Endodermal cell (in vitro differentiated cells): ENCODE measurements at regions not wholly inside any gene's neighbourhood (a gene's known extent, or its start where the extent isn't known, plus 50 kb on each side); places are given as distances from the start of the nearest gene placed in this dataset.

Source experiments
- DNase-seq: peaks from one replicate; pipeline ENCODE4 v3.0.0-alpha.2; 2017
- H3K27ac ChIP-seq: 2 replicates; pipeline ENCODE4 v1.5.1; 2013; ENCODE audit warnings: mild to moderate bottlenecking, low read depth, low read length, moderate library complexity
- H3K27me3 ChIP-seq: 2 replicates; pipeline ENCODE4 v1.6.1; 2013; ENCODE audit warnings: mild to moderate bottlenecking, low read length, moderate library complexity; ENCODE audit not compliant: insufficient read depth, control insufficient read depth, poor library complexity, severe bottlenecking
- H3K36me3 ChIP-seq: 2 replicates; pipeline ENCODE4 v1.7.0; 2013; ENCODE audit warnings: mild to moderate bottlenecking, low read length, moderate library complexity; ENCODE audit not compliant: control insufficient read depth, insufficient read depth
- H3K4me1 ChIP-seq: one replicate; pipeline ENCODE4 v1.7.0; 2013; ENCODE audit warnings: low read length; ENCODE audit not compliant: control insufficient read depth, insufficient read depth
- H3K4me3 ChIP-seq: 2 replicates; pipeline ENCODE4 v1.5.1; 2013; ENCODE audit warnings: mild to moderate bottlenecking, low read length, moderate library complexity
- H3K9ac ChIP-seq: 2 replicates; pipeline ENCODE4 v1.6.1; 2013; ENCODE audit warnings: mild to moderate bottlenecking, low read length, moderate library complexity; ENCODE audit not compliant: poor library complexity, severe bottlenecking; ENCODE audit errors: extremely low read depth
- H3K9me3 ChIP-seq: 2 replicates; pipeline ENCODE4 v1.6.1; 2013; ENCODE audit warnings: mild to moderate bottlenecking, low read length, moderate library complexity; ENCODE audit not compliant: control insufficient read depth
- H3K27ac Mint-ChIP-seq: 2 replicates; pipeline ENCODE4 v1.8.0; 2020; ENCODE audit warnings: mixed read lengths
- H3K27me3 Mint-ChIP-seq: 2 replicates; pipeline ENCODE4 v1.8.0; 2021; ENCODE audit warnings: mild to moderate bottlenecking, mixed read lengths; ENCODE audit not compliant: insufficient read depth
- H3K36me3 Mint-ChIP-seq: 2 replicates; pipeline ENCODE4 v1.8.0; 2020; ENCODE audit warnings: low read depth, mixed read lengths
- H3K4me1 Mint-ChIP-seq: 2 replicates; pipeline ENCODE4 v1.8.0; 2020; ENCODE audit warnings: mixed read lengths
- H3K4me3 Mint-ChIP-seq: 2 replicates; pipeline ENCODE4 v1.8.0; 2020; ENCODE audit warnings: mild to moderate bottlenecking, moderate library complexity, mixed read lengths
- H3K9me3 Mint-ChIP-seq: 2 replicates; pipeline ENCODE4 v1.8.0; 2020; ENCODE audit warnings: mild to moderate bottlenecking, mixed read lengths
- WGBS, 2 experiments: methylation state at CpG; one replicate each; pipeline versions ENCODE4 v1.1.5 to v1.1.7; 2013; ENCODE audit warnings: missing lambda C conversion rate in 2 of 2, mixed read lengths in 1 of 2; ENCODE audit not compliant: insufficient coverage in 1 of 2, insufficient read length in 1 of 2; 5-methylcytosine and 5-hydroxymethylcytosine counted together
- TF ChIP-seq, protein P1 (sequence below): fragments of 200-600 bp; sonication (generic); conservative IDR thresholded peaks from 2 replicates; pipeline ENCODE4 v1.5.0; 2021; ENCODE audit warnings: antibody characterized with exemption, mild to moderate bottlenecking

DNA sequence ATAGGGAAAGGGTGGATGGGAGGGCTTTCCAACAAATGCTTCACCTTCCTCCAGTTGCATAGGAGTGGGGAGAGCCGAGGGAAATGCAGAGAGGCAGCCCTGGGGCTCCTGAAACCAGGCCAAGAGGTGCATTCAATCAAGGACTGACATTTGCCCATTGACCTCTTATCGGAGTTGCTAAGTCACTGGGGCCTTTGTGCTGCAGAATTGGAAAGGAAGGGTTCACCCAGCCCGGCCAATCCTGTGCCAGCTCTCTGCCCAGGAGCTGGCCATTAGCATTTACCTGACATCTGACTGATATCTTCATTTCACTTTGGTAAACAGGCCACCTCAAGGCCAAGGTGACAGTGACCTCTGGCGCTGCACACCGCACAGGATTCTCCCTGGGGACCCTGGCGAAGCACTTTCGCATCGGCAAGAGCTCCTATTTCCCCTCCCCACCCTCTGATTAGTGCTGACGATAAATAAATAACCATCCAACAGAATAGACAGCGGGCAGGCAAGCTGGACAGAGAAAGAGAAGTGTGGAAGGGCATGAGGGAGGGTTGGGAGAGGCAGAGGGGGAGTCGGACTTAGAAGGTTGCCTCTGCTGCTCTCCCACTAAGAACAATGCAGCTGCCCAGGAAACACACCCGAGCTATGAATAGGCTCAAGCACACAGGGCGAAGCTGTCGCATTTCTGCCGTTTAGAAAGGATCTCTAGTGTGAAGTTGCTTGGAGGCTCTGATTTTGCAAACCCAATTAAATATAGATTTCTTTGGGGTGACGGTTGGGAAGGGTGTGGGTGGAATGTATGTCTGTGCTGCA is 57.0 kb upstream of the BOD1 start:
- Mint-ChIP-seq H3K4me1 (peaks cover 11% of the 10 kb centered on the region), H3K4me3 (no peak overlapping the region), H3K27ac (no peak overlapping the region), H3K27me3 (no peaks in the 10 kb centered on the region), H3K9me3 (peaks cover 48% of the 10 kb centered on the region), H3K36me3 (peaks cover 14% of the 10 kb centered on the region)
- no peaks in the 10 kb centered on the region for H3K36me3 ChIP-seq
- no peak overlapping the region for H3K9ac ChIP-seq
- H3K4me1 ChIP-seq, result peaks cover 6% of the 10 kb centered on the region
- no peaks in the 10 kb centered on the region for H3K27me3 ChIP-seq
- peak overlapping the region; percentile 40 for H3K27ac ChIP-seq
- no peak overlapping the region for H3K4me3 ChIP-seq
- DNase-seq, result no peak
- WGBS, 2 experiments, result 91 to 96% methylated on average over 8 to 15 of the region's 16 CpGs
- TF ChIP-seq, protein P1, sequence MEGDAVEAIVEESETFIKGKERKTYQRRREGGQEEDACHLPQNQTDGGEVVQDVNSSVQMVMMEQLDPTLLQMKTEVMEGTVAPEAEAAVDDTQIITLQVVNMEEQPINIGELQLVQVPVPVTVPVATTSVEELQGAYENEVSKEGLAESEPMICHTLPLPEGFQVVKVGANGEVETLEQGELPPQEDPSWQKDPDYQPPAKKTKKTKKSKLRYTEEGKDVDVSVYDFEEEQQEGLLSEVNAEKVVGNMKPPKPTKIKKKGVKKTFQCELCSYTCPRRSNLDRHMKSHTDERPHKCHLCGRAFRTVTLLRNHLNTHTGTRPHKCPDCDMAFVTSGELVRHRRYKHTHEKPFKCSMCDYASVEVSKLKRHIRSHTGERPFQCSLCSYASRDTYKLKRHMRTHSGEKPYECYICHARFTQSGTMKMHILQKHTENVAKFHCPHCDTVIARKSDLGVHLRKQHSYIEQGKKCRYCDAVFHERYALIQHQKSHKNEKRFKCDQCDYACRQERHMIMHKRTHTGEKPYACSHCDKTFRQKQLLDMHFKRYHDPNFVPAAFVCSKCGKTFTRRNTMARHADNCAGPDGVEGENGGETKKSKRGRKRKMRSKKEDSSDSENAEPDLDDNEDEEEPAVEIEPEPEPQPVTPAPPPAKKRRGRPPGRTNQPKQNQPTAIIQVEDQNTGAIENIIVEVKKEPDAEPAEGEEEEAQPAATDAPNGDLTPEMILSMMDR, result no peak
- peaks cover 19% of the 10 kb centered on the region for H3K9me3 ChIP-seq

DNA sequence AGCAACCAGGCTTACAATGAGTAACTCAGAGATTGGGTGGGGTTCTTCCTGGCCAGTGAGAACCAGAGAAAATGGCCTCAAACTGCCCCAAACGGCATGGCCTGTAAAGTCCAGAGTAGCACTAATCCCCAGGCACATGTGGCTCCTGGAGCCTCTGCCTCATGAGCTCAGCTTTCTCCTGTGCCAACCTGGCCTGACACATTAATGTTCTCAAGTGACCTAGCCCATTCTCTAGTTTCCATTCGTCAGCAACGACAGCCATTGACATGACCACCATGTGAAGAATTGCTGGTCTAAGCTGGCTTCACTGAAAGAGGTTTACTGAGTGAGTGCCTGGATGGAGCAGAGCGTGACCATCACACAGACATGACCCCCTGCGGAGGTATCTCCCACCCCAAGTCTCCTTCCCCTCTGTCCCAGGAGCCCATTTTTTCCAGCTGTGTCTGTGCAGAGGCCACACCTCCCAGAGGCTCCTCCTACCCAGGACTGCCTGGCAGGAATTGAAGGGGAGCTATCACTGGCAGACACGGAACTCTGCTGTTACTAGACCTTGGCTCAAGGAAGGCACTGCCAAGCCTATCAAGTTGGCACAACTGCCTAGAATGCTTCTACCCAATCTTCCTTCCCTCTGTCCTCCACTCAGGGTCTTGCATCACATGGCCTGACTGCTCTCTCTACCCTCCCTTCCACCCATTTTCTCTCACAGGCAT is 59.0 kb upstream of the BOD1 start:
- no peak overlapping the region for H3K9ac ChIP-seq
- 93 to 100% methylated on average over 5 to 6 of the region's 6 CpGs for WGBS, 2 experiments
- H3K36me3 ChIP-seq, result no peaks in the 10 kb centered on the region
- H3K9me3 ChIP-seq, result peaks cover 9% of the 10 kb centered on the region
- H3K27me3 Mint-ChIP-seq, result no peaks in the 10 kb centered on the region
- DNase-seq, result no peak
- TF ChIP-seq, protein P1, result no peak
- no peaks in the 10 kb centered on the region for H3K27me3 ChIP-seq
- H3K4me1 Mint-ChIP-seq, result peaks cover 6% of the 10 kb centered on the region
- H3K36me3 Mint-ChIP-seq, result peaks cover 7% of the 10 kb centered on the region
- no peak overlapping the region for H3K4me3 Mint-ChIP-seq
- no peak overlapping the region for H3K4me3 ChIP-seq
- H3K4me1 ChIP-seq, result no peaks in the 10 kb centered on the region
- H3K27ac ChIP-seq, result no peak overlapping the region
- H3K9me3 Mint-ChIP-seq, result peaks cover 46% of the 10 kb centered on the region
- H3K27ac Mint-ChIP-seq, result no peak overlapping the region

DNA sequence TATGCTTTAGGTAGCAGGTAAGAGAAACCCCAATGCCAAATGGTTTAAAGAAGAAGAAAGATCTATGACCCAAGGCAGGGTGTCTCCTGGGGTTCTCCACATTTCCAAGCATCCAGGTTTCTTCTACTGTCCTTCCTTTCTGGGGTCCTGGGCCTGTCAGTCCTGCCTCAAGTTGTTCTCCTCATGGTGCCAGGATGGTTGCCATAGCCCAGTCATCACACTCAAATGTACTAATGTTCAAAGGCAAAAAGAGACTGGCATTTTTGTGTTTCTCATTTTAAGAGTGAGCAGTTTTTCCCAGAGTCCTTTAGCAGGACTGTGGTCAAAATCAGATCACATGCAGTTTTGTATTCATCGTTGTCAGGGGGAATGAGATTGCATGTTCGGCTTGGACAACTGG is 59.9 kb upstream of the BOD1 start:
- H3K9me3 Mint-ChIP-seq, result peaks cover 46% of the 10 kb centered on the region
- H3K27me3 ChIP-seq, result no peaks in the 10 kb centered on the region
- H3K4me3 Mint-ChIP-seq, result no peak overlapping the region
- peaks cover 7% of the 10 kb centered on the region for H3K36me3 Mint-ChIP-seq
- peaks cover 6% of the 10 kb centered on the region for H3K4me1 Mint-ChIP-seq
- WGBS, 2 experiments, result 90 to 96% methylated on average over 2 of the region's 2 CpGs
- H3K27ac ChIP-seq, result no peak overlapping the region
- no peaks in the 10 kb centered on the region for H3K27me3 Mint-ChIP-seq
- DNase-seq, result no peak
- TF ChIP-seq, protein P1, result no peak
- peaks cover 9% of the 10 kb centered on the region for H3K9me3 ChIP-seq
- H3K4me3 ChIP-seq, result no peak overlapping the region
- no peak overlapping the region for H3K9ac ChIP-seq
- H3K4me1 ChIP-seq, result no peaks in the 10 kb centered on the region
- H3K36me3 ChIP-seq, result no peaks in the 10 kb centered on the region
- H3K27ac Mint-ChIP-seq, result no peak overlapping the region
